ENCODE measurements at regions not wholly inside any gene's neighbourhood (a gene's known extent, or its start where the extent isn't known, plus 50 kb on each side); places are given as distances from the start of the nearest gene placed in this dataset.
"Not testable (repeated sequence)": the region's sequence is repeated elsewhere in the genome, so short reads cannot be mapped to it uniquely, and the experiment has no call there.

- TF ChIP-seq CTCF (IDR thresholded peaks at IDR 0.05): no peak
- H3K27ac Mint-ChIP-seq (ENCODE audit: unreplicated experiment): no peak overlapping the region
- no peaks in the 10 kb centered on the region for H3K4me1 Mint-ChIP-seq (ENCODE audit: low read depth)
- H3K9me3 Mint-ChIP-seq (ENCODE audit: low read depth): no peaks in the 10 kb centered on the region
- DNase-seq (ENCODE audit: low spot score): no peak
- no peaks in the 10 kb centered on the region for H3K36me3 Mint-ChIP-seq (ENCODE audit: low read depth)
- H3K4me3 Mint-ChIP-seq (ENCODE audit: unreplicated experiment): no peak overlapping the region
- peaks cover 12% of the 10 kb centered on the region for H3K27me3 Mint-ChIP-seq (ENCODE audit: low read depth)
Measured at GRCh38 chr7:85895835-85896234, 709.0 kb upstream of the SEMA3D start.

- H3K4me3 Mint-ChIP-seq (ENCODE audit: unreplicated experiment); H3K27ac Mint-ChIP-seq (ENCODE audit: unreplicated experiment); H3K27me3 Mint-ChIP-seq (ENCODE audit: low read depth); H3K9me3 Mint-ChIP-seq (ENCODE audit: low read depth); H3K36me3 Mint-ChIP-seq (ENCODE audit: low read depth); DNase-seq (ENCODE audit: low spot score); H3K4me1 Mint-ChIP-seq (ENCODE audit: low read depth): not testable (repeated sequence)
Measured at GRCh38 chr7:85891900-85892299, 705.0 kb upstream of the SEMA3D start.

GRCh38 chr7:85890244-85890811, 703.5 kb upstream of the SEMA3D start:
- no peaks in the 10 kb centered on the region for H3K36me3 Mint-ChIP-seq (ENCODE audit: low read depth)
- H3K4me3 Mint-ChIP-seq (ENCODE audit: unreplicated experiment): no peak overlapping the region
- no peaks in the 10 kb centered on the region for H3K4me1 Mint-ChIP-seq (ENCODE audit: low read depth)
- peak; percentile 90 for TF ChIP-seq CTCF (IDR thresholded peaks at IDR 0.05)
- H3K27ac Mint-ChIP-seq (ENCODE audit: unreplicated experiment): no peak overlapping the region
- DNase-seq (ENCODE audit: low spot score): no peak
- no peaks in the 10 kb centered on the region for H3K9me3 Mint-ChIP-seq (ENCODE audit: low read depth)
- no peaks in the 10 kb centered on the region for H3K27me3 Mint-ChIP-seq (ENCODE audit: low read depth)

GRCh38 chr7:85887133-85887532, 700.3 kb upstream of the SEMA3D start:
- H3K9me3 Mint-ChIP-seq (ENCODE audit: low read depth): no peaks in the 10 kb centered on the region

GRCh38 chr7:85882335-85882734, 695.5 kb upstream of the SEMA3D start:
- no peak for TF ChIP-seq CTCF (IDR thresholded peaks at IDR 0.05)
- Mint-ChIP-seq H3K27me3 (ENCODE audit: low read depth) (no peaks in the 10 kb centered on the region), H3K4me1 (ENCODE audit: low read depth) (peaks cover 12% of the 10 kb centered on the region), H3K27ac (ENCODE audit: unreplicated experiment) (no peak overlapping the region), H3K9me3 (ENCODE audit: low read depth) (no peaks in the 10 kb centered on the region), H3K36me3 (ENCODE audit: low read depth) (no peaks in the 10 kb centered on the region), H3K4me3 (ENCODE audit: unreplicated experiment) (no peak overlapping the region)
- DNase-seq (ENCODE audit: low spot score): no peak

More at GRCh38 chr7:85887133-85887532, 700.3 kb upstream of the SEMA3D start:
- no peak for DNase-seq (ENCODE audit: low spot score)
- H3K4me1 Mint-ChIP-seq (ENCODE audit: low read depth): peaks cover 9% of the 10 kb centered on the region
- no peaks in the 10 kb centered on the region for H3K36me3 Mint-ChIP-seq (ENCODE audit: low read depth)
- H3K4me3 Mint-ChIP-seq (ENCODE audit: unreplicated experiment): no peak overlapping the region
- no peak for TF ChIP-seq CTCF (IDR thresholded peaks at IDR 0.05)
- H3K27me3 Mint-ChIP-seq (ENCODE audit: low read depth): no peaks in the 10 kb centered on the region
- H3K27ac Mint-ChIP-seq (ENCODE audit: unreplicated experiment): no peak overlapping the region

- Mint-ChIP-seq H3K27ac (ENCODE audit: unreplicated experiment) (no peak overlapping the region), H3K9me3 (ENCODE audit: low read depth) (peaks cover 12% of the 10 kb centered on the region), H3K27me3 (ENCODE audit: low read depth) (no peaks in the 10 kb centered on the region), H3K4me1 (ENCODE audit: low read depth) (no peaks in the 10 kb centered on the region), H3K4me3 (ENCODE audit: unreplicated experiment) (no peak overlapping the region), H3K36me3 (ENCODE audit: low read depth) (no peaks in the 10 kb centered on the region)
- DNase-seq (ENCODE audit: low spot score): no peak
- TF ChIP-seq CTCF (IDR thresholded peaks at IDR 0.05): no peak
Measured at GRCh38 chr7:85875398-85875797, 688.5 kb upstream of the SEMA3D start.
